Left lung (tissue), 4 donors: ENCODE measurements at regions not wholly inside any gene's neighbourhood (a gene's known extent, or its start where the extent isn't known, plus 50 kb on each side); places are given as distances from the start of the nearest gene placed in this dataset.

ENCODE experiments used
- ATAC-seq: fragments of 200-7000 bp; cut with Tn5 transposase; one replicate; pipeline ENCODE4 v1.9.1; 2020; ENCODE audit warnings: moderate library complexity
- DNase-seq, 4 donors: peaks; one replicate each; pipeline ENCODE4 v3.0.0-alpha.2; 2013 to 2020
- H3K27ac ChIP-seq, 2 donors: fragments of 200-600 bp; sonication (generic) in 1 of 2; one replicate each; pipeline versions ENCODE4 v1.5.0 to v1.8.0; 2020 to 2021
- H3K27me3 ChIP-seq, 2 donors: fragments of 200-600 bp; sonication (generic) in 1 of 2; one replicate each; pipeline versions ENCODE4 v1.5.0 to v1.8.0; 2020 to 2021
- H3K36me3 ChIP-seq, 2 donors: fragments of 200-600 bp; sonication (generic) in 1 of 2; one replicate each; pipeline versions ENCODE4 v1.5.0 to v1.8.0; 2020 to 2021
- H3K4me1 ChIP-seq, 2 donors: fragments of 200-600 bp; one replicate each; pipeline ENCODE4 v1.8.0; 2021
- H3K4me3 ChIP-seq, 2 donors: fragments of 200-600 bp; sonication (generic) in 1 of 2; one replicate each; pipeline versions ENCODE4 v1.5.0 to v1.8.0; 2020 to 2021; ENCODE audit warnings: mild to moderate bottlenecking in 1 of 2
- H3K9me3 ChIP-seq, 2 donors: fragments of 200-600 bp; sonication (generic) in 1 of 2; one replicate each; pipeline versions ENCODE4 v1.5.0 to v1.8.0; 2020 to 2021
- CTCF ChIP-seq, 2 donors: fragments of 200-600 bp; sonication (generic) in 1 of 2; IDR thresholded peaks; one replicate each; pipeline versions ENCODE4 v1.5.0 to v1.8.0; 2021; ENCODE audit warnings: antibody characterized with exemption in 2 of 2
- intact Hi-C, 2 donors: fragments of 100-400 bp; cut with DNase I; formaldehyde crosslinking; loops; one replicate each; pipeline versions ENCODE4 v1.11.2 to v1.14.2; 2022
- donor health status: DM: no; HTN: yes; CAD: no.
- donor health status: DM: no; HTN: no; CAD: no.

- intact Hi-C loops = no loop called here
- Histone ChIP-seq H3K27me3 (no peaks in the 10 kb centered on the region), H3K27ac (no peak overlapping the region), H3K4me1 (no peaks in the 10 kb centered on the region), H3K4me3 (no peak overlapping the region), H3K9me3 (no peaks in the 10 kb centered on the region), H3K36me3 (no peaks in the 10 kb centered on the region)
- no peak for TF ChIP-seq CTCF (IDR thresholded peaks at IDR 0.05)
- DNase-seq (no peak), ATAC-seq (no peak)
These were observed 171.2 kb upstream of the OLIG3 start for GRCh38 chr6:137665342-137665934.

- no peak for DNase-seq
- Histone ChIP-seq H3K27me3 (no peaks in the 10 kb centered on the region), H3K9me3 (no peaks in the 10 kb centered on the region), H3K36me3 (no peaks in the 10 kb centered on the region), H3K4me1 (no peaks in the 10 kb centered on the region), H3K4me3 (no peak overlapping the region), H3K27ac (no peak overlapping the region)
- ATAC-seq = no peak
- TF ChIP-seq CTCF (IDR thresholded peaks at IDR 0.05) = no peak
- intact Hi-C loops = no loop called here
These were observed 172.1 kb upstream of the OLIG3 start for GRCh38 chr6:137666202-137666774.

- no peak for ATAC-seq
These were observed 179.4 kb upstream of the OLIG3 start for GRCh38 chr6:137673603-137674002.

GRCh38 chr6:137676888-137677287 is 182.7 kb upstream of the OLIG3 start:
- H3K4me1 ChIP-seq = peaks cover 0 to 9% of the 10 kb centered on the region in 2 donors
- H3K36me3 ChIP-seq = no peaks in the 10 kb centered on the region
- H3K27ac ChIP-seq = no peak overlapping the region
- no peak overlapping the region for H3K4me3 ChIP-seq
- no peak for TF ChIP-seq CTCF (IDR thresholded peaks at IDR 0.05)
- intact Hi-C loops = no loop called here
- H3K27me3 ChIP-seq = no peaks in the 10 kb centered on the region
- no peaks in the 10 kb centered on the region for H3K9me3 ChIP-seq
- no peak for ATAC-seq
- no peak for DNase-seq

More at GRCh38 chr6:137673603-137674002, 179.4 kb upstream of the OLIG3 start:
- DNase-seq = no peak
- Histone ChIP-seq H3K4me1 (peaks cover 0 to 9% of the 10 kb centered on the region in 2 donors), H3K36me3 (no peaks in the 10 kb centered on the region), H3K9me3 (no peaks in the 10 kb centered on the region), H3K27me3 (no peaks in the 10 kb centered on the region), H3K4me3 (no peak overlapping the region), H3K27ac (no peak overlapping the region)
- intact Hi-C loops = no loop called here
- TF ChIP-seq CTCF (IDR thresholded peaks at IDR 0.05) = no peak

GRCh38 chr6:137677709-137678108 is 183.5 kb upstream of the OLIG3 start:
- peak in 1 of 4 donors; percentile 78 for DNase-seq
- Histone ChIP-seq H3K4me1 (peaks cover 0 to 9% of the 10 kb centered on the region in 2 donors), H3K9me3 (no peaks in the 10 kb centered on the region), H3K27me3 (no peaks in the 10 kb centered on the region), H3K36me3 (no peaks in the 10 kb centered on the region), H3K27ac (no peak overlapping the region), H3K4me3 (no peak overlapping the region)
- peak; percentile 57 for ATAC-seq
- TF ChIP-seq CTCF (IDR thresholded peaks at IDR 0.05) = no peak
- intact Hi-C loops = no loop called here
